Uterus (tissue), 2 donors: ENCODE measurements at regions not wholly inside any gene's neighbourhood (a gene's known extent, or its start where the extent isn't known, plus 50 kb on each side); places are given as distances from the start of the nearest gene placed in this dataset.
"Not testable (repeated sequence)": the region's sequence is repeated elsewhere in the genome, so short reads cannot be mapped to it uniquely, and the experiment has no call there.

Source experiments
- CTCF ChIP-seq, 4 experiments: fragments of 200-600 bp in 2 of 4; fragments of 450-650 bp in 2 of 4; sonication (generic) in 2 of 4; IDR thresholded peaks; one replicate each; pipeline ENCODE4 v1.5.1; 2016 to 2019; ENCODE audit warnings: antibody characterized with exemption in 4 of 4, mild to moderate bottlenecking in 2 of 4, moderate library complexity in 1 of 4
- POLR2A ChIP-seq, 2 donors: fragments of 450-650 bp; IDR thresholded peaks; one replicate each; pipeline ENCODE4 v1.6.1; 2016; ENCODE audit warnings: antibody characterized with exemption in 2 of 2, mild to moderate bottlenecking in 1 of 2, moderate library complexity in 1 of 2

GRCh38 chr3:125836011-125836551 is 132.9 kb upstream of the ROPN1B start:
- TF ChIP-seq CTCF, POLR2A (IDR thresholded peaks at IDR 0.05): not testable (repeated sequence)
